ENCODE measurements at regions not wholly inside any gene's neighbourhood (a gene's known extent, or its start where the extent isn't known, plus 50 kb on each side); places are given as distances from the start of the nearest gene placed in this dataset.

- TF ChIP-seq CTCF (IDR thresholded peaks at IDR 0.05) (no peak), POLR2A (IDR thresholded peaks at IDR 0.05) (no peak), EP300 (IDR thresholded peaks at IDR 0.05) (no peak)
Observed at GRCh38 chr18:72329533-72329932, 214.6 kb downstream of the CBLN2 start.

All from tibial nerve (tissue), 4 donors.